Endothelial cell of umbilical vein (primary cell): ENCODE measurements at regions not wholly inside any gene's neighbourhood (a gene's known extent, or its start where the extent isn't known, plus 50 kb on each side); places are given as distances from the start of the nearest gene placed in this dataset.

ENCODE experiments used
- BruUV-seq: library from RNA; stranded (reverse); fragments of 400-500 nt; replicated peaks from 2 replicates; lab custom pipeline; 2021; lab: Mats Ljungman, UMichigan
- CTCF ChIA-PET: fragments of 300-600, 350-600 bp; sonication (Branson Sonifier 250); formaldehyde crosslinking; loops from one replicate; lab custom pipeline; 2021; ENCODE audit warnings: antibody characterized with exemption, inconsistent platforms; lab: Charles Lee
- POLR2A ChIA-PET: fragments of 300-600, 350-600 bp; sonication (Branson Sonifier 250); formaldehyde crosslinking; loops from one replicate; lab custom pipeline; 2021; ENCODE audit warnings: antibody characterized with exemption, inconsistent platforms; lab: Charles Lee
- DNase-seq: peaks from one replicate; pipeline ENCODE4 v3.0.0-alpha.2; 2011; ENCODE audit warnings: low read depth, low spot score
- FAIRE-seq: peaks from 2 replicates; lab custom pipeline; 2011; peaks lifted over from hg19 to GRCh38; lab: Jason Lieb, UNC
- H2AFZ ChIP-seq: 2 replicates; pipeline ENCODE4 v1.6.0; 2012; ENCODE audit warnings: low read depth, low read length, control low read depth, inconsistent platforms
- H3K27ac ChIP-seq: 2 replicates; pipeline ENCODE4 v1.5.1; 2011; ENCODE audit warnings: low read depth, mild to moderate bottlenecking, control low read depth, low read length, moderate library complexity; ENCODE audit not compliant: insufficient read depth
- H3K27me3 ChIP-seq, 2 experiments: 2 replicates each; pipeline versions ENCODE4 v1.6.0 to v1.6.1; 2011; ENCODE audit warnings: low read length in 2 of 2, mixed read lengths in 1 of 2; ENCODE audit not compliant: control insufficient read depth in 2 of 2, insufficient read depth in 2 of 2
- H3K36me3 ChIP-seq, 2 experiments: 2 replicates in 1 of 2; 3 replicates in 1 of 2; pipeline ENCODE4 v1.5.1; 2011; ENCODE audit warnings: low read length in 2 of 2, mild to moderate bottlenecking in 1 of 2, moderate library complexity in 1 of 2; ENCODE audit not compliant: control insufficient read depth in 2 of 2, insufficient read depth in 2 of 2; ENCODE audit errors: extremely low read depth in 1 of 2
- H3K4me1 ChIP-seq: 3 replicates; pipeline ENCODE4 v1.5.1; 2011; ENCODE audit warnings: mild to moderate bottlenecking, low read length; ENCODE audit not compliant: control insufficient read depth, insufficient read depth; ENCODE audit errors: extremely low read depth
- H3K4me2 ChIP-seq: 2 replicates; pipeline ENCODE4 v1.6.1; 2011; ENCODE audit warnings: low read length, control low read depth, mixed read lengths; ENCODE audit not compliant: insufficient read depth
- H3K4me3 ChIP-seq, 3 experiments: fragments of 200-600 bp in 1 of 3; sonication (generic), shearing (Covaris generic) in 1 of 3; replicated peaks in 1 of 3; 2 replicates each; pipeline ENCODE4 v1.5.1; 2011 to 2016; ENCODE audit warnings: control low read depth in 3 of 3, low read length in 3 of 3, mild to moderate bottlenecking in 2 of 3, inconsistent platforms in 1 of 3, low read depth in 1 of 3, moderate library complexity in 1 of 3; ENCODE audit not compliant: insufficient read depth in 1 of 3
- H3K79me2 ChIP-seq: 2 replicates; pipeline ENCODE4 v1.6.0; 2012; ENCODE audit warnings: low read length, inconsistent platforms; ENCODE audit not compliant: control insufficient read depth, insufficient read depth
- H3K9ac ChIP-seq: replicated peaks from 2 replicates; pipeline ENCODE3; 2011; ENCODE audit warnings: low read length, control low read depth; ENCODE audit not compliant: insufficient read depth; ENCODE audit errors: extremely low read depth
- H3K9me1 ChIP-seq: replicated peaks from 3 replicates; pipeline ENCODE4 v1.6.0; 2011; ENCODE audit warnings: mild to moderate bottlenecking, low read length; ENCODE audit not compliant: control insufficient read depth, insufficient read depth; ENCODE audit errors: extremely low read depth
- H3K9me3 ChIP-seq: replicated peaks from 2 replicates; pipeline ENCODE4 v1.5.1; 2012; ENCODE audit warnings: low read length, inconsistent platforms; ENCODE audit not compliant: control insufficient read depth, insufficient read depth
- H4K20me1 ChIP-seq: replicated peaks from 2 replicates; pipeline ENCODE3; 2011; ENCODE audit warnings: mild to moderate bottlenecking, low read length; ENCODE audit not compliant: control insufficient read depth, insufficient read depth; ENCODE audit errors: extremely low read depth
- CTCF ChIP-seq, 2 donors: IDR thresholded peaks; 1 replicate in 1 of 2; 2 replicates in 1 of 2; pipeline ENCODE4 v1.5.1; 2011; ENCODE audit warnings: low read length in 2 of 2, mild to moderate bottlenecking in 2 of 2, moderate library complexity in 2 of 2, control low read depth in 1 of 2, inconsistent platforms in 1 of 2, low read depth in 1 of 2; ENCODE audit not compliant: insufficient read depth in 1 of 2; ENCODE audit errors: extremely low read depth in 1 of 2
- EZH2 ChIP-seq: IDR thresholded peaks from 2 replicates; pipeline ENCODE4 v1.6.1; 2012; ENCODE audit warnings: borderline replicate concordance, low read depth, mild to moderate bottlenecking, moderate library complexity, low read length, inconsistent platforms; ENCODE audit not compliant: severe bottlenecking
- FOS ChIP-seq: IDR thresholded peaks from 2 replicates; pipeline ENCODE4 v1.6.1; 2011; ENCODE audit warnings: mild to moderate bottlenecking, low read length, moderate library complexity, borderline replicate concordance; ENCODE audit not compliant: insufficient read depth
- GATA2 ChIP-seq: IDR thresholded peaks from 2 replicates; pipeline ENCODE4 v1.7.0; 2011; ENCODE audit warnings: low read depth, mild to moderate bottlenecking, moderate library complexity, mixed read lengths, low read length; ENCODE audit not compliant: insufficient read length, insufficient read depth
- JUN ChIP-seq: IDR thresholded peaks from 2 replicates; pipeline ENCODE4 v1.6.1; 2011; ENCODE audit warnings: borderline replicate concordance, low read depth; ENCODE audit not compliant: insufficient read length, insufficient read depth
- MYC ChIP-seq: IDR thresholded peaks from one replicate; pipeline ENCODE4 v1.6.1; 2011; ENCODE audit warnings: mild to moderate bottlenecking, low read depth, low read length
- POLR2A ChIP-seq: IDR thresholded peaks from 2 replicates; pipeline ENCODE4 v1.6.1; 2012; ENCODE audit warnings: low read depth, mild to moderate bottlenecking, control low read depth, low read length
- POLR2AphosphoS5 ChIP-seq: IDR thresholded peaks from 2 replicates; pipeline ENCODE4 v1.6.1; 2012; ENCODE audit warnings: low read depth, mild to moderate bottlenecking, control low read depth, low read length, moderate library complexity; ENCODE audit not compliant: insufficient read depth
- dilution Hi-C: fragments of 300-500 bp; cut with MboI; formaldehyde crosslinking; loops from one replicate; pipeline ENCODE4 v1.15.0; 2019; ENCODE audit warnings: low sequenced_read_pairs; ENCODE audit not compliant: extremely low pct_ligation_motif_present
- intact Hi-C: fragments of 100-400 bp; cut with micrococcal nuclease; formaldehyde crosslinking; loops from one replicate; pipeline ENCODE4 v1.10.0; 2022

GRCh38 chrX:127578395-127578794, 473.8 kb downstream of the ACTRT1 start:
- Histone ChIP-seq H3K79me2 (no peaks in the 10 kb centered on the region), H3K9me3 (no peaks in the 10 kb centered on the region), H3K9me1 (no peaks in the 10 kb centered on the region), H3K9ac (no peak overlapping the region), H3K4me2 (no peak overlapping the region), H4K20me1 (no peaks in the 10 kb centered on the region), H2AFZ (no peak overlapping the region), H3K4me1 (no peaks in the 10 kb centered on the region), H3K36me3 (no peaks in the 10 kb centered on the region), H3K27ac (no peak overlapping the region), H3K4me3 (no peak overlapping the region), H3K27me3 (no peaks in the 10 kb centered on the region)
- no TSS peak for BruUV-seq
- ChIA-PET POLR2A (no interaction called here), CTCF (no interaction called here)
- dilution Hi-C loops (no loop called here), intact Hi-C loops (no loop called here)
- no peak for FAIRE-seq
- TF ChIP-seq CTCF (IDR thresholded peaks at IDR 0.05; ENCODE audit: extremely low read depth in 1 of 2, insufficient read depth in 1 of 2, low read depth in 1 of 2, low read length in 2 of 2) (no peak), MYC (no peak), EZH2 (no peak), JUN (no peak), FOS (no peak), POLR2A (no peak), POLR2AphosphoS5 (no peak), GATA2 (no peak)
- DNase-seq = no peak
